Endothelial cell of umbilical vein (primary cell): ENCODE measurements at regions not wholly inside any gene's neighbourhood (a gene's known extent, or its start where the extent isn't known, plus 50 kb on each side); places are given as distances from the start of the nearest gene placed in this dataset.

Experiments used
- BruUV-seq: library from RNA; stranded (reverse); fragments of 400-500 nt; replicated peaks from 2 replicates; lab custom pipeline; 2021; lab: Mats Ljungman, UMichigan
- CTCF ChIA-PET: fragments of 300-600, 350-600 bp; sonication (Branson Sonifier 250); formaldehyde crosslinking; loops from one replicate; lab custom pipeline; 2021; ENCODE audit warnings: antibody characterized with exemption, inconsistent platforms; lab: Charles Lee
- POLR2A ChIA-PET: fragments of 300-600, 350-600 bp; sonication (Branson Sonifier 250); formaldehyde crosslinking; loops from one replicate; lab custom pipeline; 2021; ENCODE audit warnings: antibody characterized with exemption, inconsistent platforms; lab: Charles Lee
- DNase-seq: peaks from one replicate; pipeline ENCODE4 v3.0.0-alpha.2; 2011; ENCODE audit warnings: low read depth, low spot score
- FAIRE-seq: peaks from 2 replicates; lab custom pipeline; 2011; peaks lifted over from hg19 to GRCh38; lab: Jason Lieb, UNC
- H2AFZ ChIP-seq: 2 replicates; pipeline ENCODE4 v1.6.0; 2012; ENCODE audit warnings: low read depth, low read length, control low read depth, inconsistent platforms
- H3K27ac ChIP-seq: 2 replicates; pipeline ENCODE4 v1.5.1; 2011; ENCODE audit warnings: low read depth, mild to moderate bottlenecking, control low read depth, low read length, moderate library complexity; ENCODE audit not compliant: insufficient read depth
- H3K27me3 ChIP-seq, 2 experiments: 2 replicates each; pipeline versions ENCODE4 v1.6.0 to v1.6.1; 2011; ENCODE audit warnings: low read length in 2 of 2, mixed read lengths in 1 of 2; ENCODE audit not compliant: control insufficient read depth in 2 of 2, insufficient read depth in 2 of 2
- H3K36me3 ChIP-seq, 2 experiments: 2 replicates in 1 of 2; 3 replicates in 1 of 2; pipeline ENCODE4 v1.5.1; 2011; ENCODE audit warnings: low read length in 2 of 2, mild to moderate bottlenecking in 1 of 2, moderate library complexity in 1 of 2; ENCODE audit not compliant: control insufficient read depth in 2 of 2, insufficient read depth in 2 of 2; ENCODE audit errors: extremely low read depth in 1 of 2
- H3K4me1 ChIP-seq: 3 replicates; pipeline ENCODE4 v1.5.1; 2011; ENCODE audit warnings: mild to moderate bottlenecking, low read length; ENCODE audit not compliant: control insufficient read depth, insufficient read depth; ENCODE audit errors: extremely low read depth
- H3K4me2 ChIP-seq: 2 replicates; pipeline ENCODE4 v1.6.1; 2011; ENCODE audit warnings: low read length, control low read depth, mixed read lengths; ENCODE audit not compliant: insufficient read depth
- H3K4me3 ChIP-seq, 3 experiments: fragments of 200-600 bp in 1 of 3; sonication (generic), shearing (Covaris generic) in 1 of 3; replicated peaks in 1 of 3; 2 replicates each; pipeline ENCODE4 v1.5.1; 2011 to 2016; ENCODE audit warnings: control low read depth in 3 of 3, low read length in 3 of 3, mild to moderate bottlenecking in 2 of 3, inconsistent platforms in 1 of 3, low read depth in 1 of 3, moderate library complexity in 1 of 3; ENCODE audit not compliant: insufficient read depth in 1 of 3
- H3K79me2 ChIP-seq: 2 replicates; pipeline ENCODE4 v1.6.0; 2012; ENCODE audit warnings: low read length, inconsistent platforms; ENCODE audit not compliant: control insufficient read depth, insufficient read depth
- H3K9ac ChIP-seq: replicated peaks from 2 replicates; pipeline ENCODE3; 2011; ENCODE audit warnings: low read length, control low read depth; ENCODE audit not compliant: insufficient read depth; ENCODE audit errors: extremely low read depth
- H3K9me1 ChIP-seq: replicated peaks from 3 replicates; pipeline ENCODE4 v1.6.0; 2011; ENCODE audit warnings: mild to moderate bottlenecking, low read length; ENCODE audit not compliant: control insufficient read depth, insufficient read depth; ENCODE audit errors: extremely low read depth
- H3K9me3 ChIP-seq: replicated peaks from 2 replicates; pipeline ENCODE4 v1.5.1; 2012; ENCODE audit warnings: low read length, inconsistent platforms; ENCODE audit not compliant: control insufficient read depth, insufficient read depth
- H4K20me1 ChIP-seq: replicated peaks from 2 replicates; pipeline ENCODE3; 2011; ENCODE audit warnings: mild to moderate bottlenecking, low read length; ENCODE audit not compliant: control insufficient read depth, insufficient read depth; ENCODE audit errors: extremely low read depth
- CTCF ChIP-seq, 2 donors: IDR thresholded peaks; 1 replicate in 1 of 2; 2 replicates in 1 of 2; pipeline ENCODE4 v1.5.1; 2011; ENCODE audit warnings: low read length in 2 of 2, mild to moderate bottlenecking in 2 of 2, moderate library complexity in 2 of 2, control low read depth in 1 of 2, inconsistent platforms in 1 of 2, low read depth in 1 of 2; ENCODE audit not compliant: insufficient read depth in 1 of 2; ENCODE audit errors: extremely low read depth in 1 of 2
- EZH2 ChIP-seq: IDR thresholded peaks from 2 replicates; pipeline ENCODE4 v1.6.1; 2012; ENCODE audit warnings: borderline replicate concordance, low read depth, mild to moderate bottlenecking, moderate library complexity, low read length, inconsistent platforms; ENCODE audit not compliant: severe bottlenecking
- FOS ChIP-seq: IDR thresholded peaks from 2 replicates; pipeline ENCODE4 v1.6.1; 2011; ENCODE audit warnings: mild to moderate bottlenecking, low read length, moderate library complexity, borderline replicate concordance; ENCODE audit not compliant: insufficient read depth
- GATA2 ChIP-seq: IDR thresholded peaks from 2 replicates; pipeline ENCODE4 v1.7.0; 2011; ENCODE audit warnings: low read depth, mild to moderate bottlenecking, moderate library complexity, mixed read lengths, low read length; ENCODE audit not compliant: insufficient read length, insufficient read depth
- JUN ChIP-seq: IDR thresholded peaks from 2 replicates; pipeline ENCODE4 v1.6.1; 2011; ENCODE audit warnings: borderline replicate concordance, low read depth; ENCODE audit not compliant: insufficient read length, insufficient read depth
- MYC ChIP-seq: IDR thresholded peaks from one replicate; pipeline ENCODE4 v1.6.1; 2011; ENCODE audit warnings: mild to moderate bottlenecking, low read depth, low read length
- POLR2A ChIP-seq: IDR thresholded peaks from 2 replicates; pipeline ENCODE4 v1.6.1; 2012; ENCODE audit warnings: low read depth, mild to moderate bottlenecking, control low read depth, low read length
- POLR2AphosphoS5 ChIP-seq: IDR thresholded peaks from 2 replicates; pipeline ENCODE4 v1.6.1; 2012; ENCODE audit warnings: low read depth, mild to moderate bottlenecking, control low read depth, low read length, moderate library complexity; ENCODE audit not compliant: insufficient read depth
- dilution Hi-C: fragments of 300-500 bp; cut with MboI; formaldehyde crosslinking; loops from one replicate; pipeline ENCODE4 v1.15.0; 2019; ENCODE audit warnings: low sequenced_read_pairs; ENCODE audit not compliant: extremely low pct_ligation_motif_present
- intact Hi-C: fragments of 100-400 bp; cut with micrococcal nuclease; formaldehyde crosslinking; loops from one replicate; pipeline ENCODE4 v1.10.0; 2022
- TF ChIP-seq, protein P1 (sequence below): IDR thresholded peaks from 2 replicates; pipeline ENCODE4 v1.6.1; 2011; ENCODE audit not compliant: insufficient read depth, insufficient read length

- Histone ChIP-seq H3K4me3 (no peak overlapping the region), H3K9me1 (no peaks in the 10 kb centered on the region), H3K4me1 (peaks cover 7% of the 10 kb centered on the region), H4K20me1 (no peaks in the 10 kb centered on the region), H3K4me2 (no peak overlapping the region), H3K27me3 (peaks cover 5 to 6% of the 10 kb centered on the region in 2 experiments), H3K9me3 (no peaks in the 10 kb centered on the region), H3K36me3 (no peaks in the 10 kb centered on the region), H3K79me2 (no peaks in the 10 kb centered on the region), H2AFZ (no peak overlapping the region), H3K9ac (no peak overlapping the region), H3K27ac (no peak overlapping the region)
- ChIA-PET CTCF (interaction anchor here (1.1 kb wide), 1 partner anchor 652 kb away, joined by 4 read pairs; no protein-coding TSS in a partner anchor), POLR2A (no interaction called here)
- intact Hi-C loops: loop anchor here (10.0 kb wide), 1 partner anchor 298 kb away; no protein-coding TSS in a partner anchor
- dilution Hi-C loops: no loop called here
- TF ChIP-seq, protein P1, sequence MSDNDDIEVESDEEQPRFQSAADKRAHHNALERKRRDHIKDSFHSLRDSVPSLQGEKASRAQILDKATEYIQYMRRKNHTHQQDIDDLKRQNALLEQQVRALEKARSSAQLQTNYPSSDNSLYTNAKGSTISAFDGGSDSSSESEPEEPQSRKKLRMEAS: no peak
- TF ChIP-seq FOS (no peak), JUN (no peak), POLR2AphosphoS5 (no peak), MYC (no peak), POLR2A (no peak), EZH2 (no peak), GATA2 (no peak), CTCF (IDR thresholded peaks at IDR 0.05; ENCODE audit: extremely low read depth in 1 of 2, insufficient read depth in 1 of 2, low read depth in 1 of 2, low read length in 2 of 2) (no peak)
- no peak for DNase-seq
- no peak for FAIRE-seq
- no TSS peak for BruUV-seq
Observed at GRCh38 chr13:60332682-60333081, 64.3 kb upstream of the TDRD3 start.
